Psoas muscle (tissue), 7 donors: ENCODE measurements at regions not wholly inside any gene's neighbourhood (a gene's known extent, or its start where the extent isn't known, plus 50 kb on each side); places are given as distances from the start of the nearest gene placed in this dataset.
"Not testable (repeated sequence)": the region's sequence is repeated elsewhere in the genome, so short reads cannot be mapped to it uniquely, and the experiment has no call there.

Experiments used
- ATAC-seq, 4 donors: fragments of 200-7000 bp; cut with Tn5 transposase; one replicate each; pipeline ENCODE4 v1.9.1; 2020; ENCODE audit warnings: moderate library complexity in 3 of 4, mild to moderate bottlenecking in 2 of 4
- DNase-seq, 2 donors: peaks; one replicate each; pipeline ENCODE4 v3.0.0-alpha.2; 2020
- H3K27ac ChIP-seq: fragments of 200-600 bp; one replicate; pipeline ENCODE4 v1.8.0; 2022
- H3K27me3 ChIP-seq, 3 donors: fragments of 200-600 bp in 1 of 3; one replicate each; pipeline versions ENCODE4 v1.6.1 to v1.8.0; 2013 to 2022; ENCODE audit warnings: low read length in 2 of 3, mild to moderate bottlenecking in 2 of 3, moderate library complexity in 1 of 3; ENCODE audit not compliant: insufficient read depth in 3 of 3
- H3K36me3 ChIP-seq, 2 donors: fragments of 200-600 bp in 1 of 2; one replicate each; pipeline versions ENCODE4 v1.6.1 to v1.8.0; 2013 to 2022; ENCODE audit warnings: low read depth in 1 of 2, mild to moderate bottlenecking in 1 of 2, moderate library complexity in 1 of 2; ENCODE audit not compliant: insufficient read depth in 1 of 2
- H3K4me1 ChIP-seq: fragments of 200-600 bp; one replicate; pipeline ENCODE4 v1.8.0; 2022
- H3K4me3 ChIP-seq: fragments of 200-600 bp; one replicate; pipeline ENCODE4 v1.8.0; 2022; ENCODE audit warnings: mild to moderate bottlenecking
- H3K9me3 ChIP-seq: fragments of 200-600 bp; one replicate; pipeline ENCODE4 v1.8.0; 2022
- WGBS, 3 donors: extraction: QIAGEN DNeasy Blood & Tissue Kit; methylation state at CpG; one replicate each; pipeline versions ENCODE4 v1.1.6 to v1.1.7; 2013; 5-methylcytosine and 5-hydroxymethylcytosine counted together
- intact Hi-C, 2 donors: fragments of 100-400 bp; cut with DNase I; formaldehyde crosslinking; loops; one replicate each; pipeline versions ENCODE4 v1.11.0 to v1.14.2; 2022
- TF ChIP-seq, protein P1 (sequence below): fragments of 200-600 bp; IDR thresholded peaks from one replicate; pipeline ENCODE4 v1.8.0; 2022; ENCODE audit warnings: antibody characterized with exemption
- donor health status: healthy with polysubstance abuse.
- donor health status: DM: no; HTN: no; CAD: no; lungs with moderate emphysema.
- donor health status: Bipolar disorder and iron deficiency.
- donor health status: healthy.
- donor health status: DM: yes; HTN: yes; CAD: no.
- donor health status: DM: no; HTN: no; CAD: no.
- donor health status: DM: yes; HTN: yes; CAD: no.

DNA sequence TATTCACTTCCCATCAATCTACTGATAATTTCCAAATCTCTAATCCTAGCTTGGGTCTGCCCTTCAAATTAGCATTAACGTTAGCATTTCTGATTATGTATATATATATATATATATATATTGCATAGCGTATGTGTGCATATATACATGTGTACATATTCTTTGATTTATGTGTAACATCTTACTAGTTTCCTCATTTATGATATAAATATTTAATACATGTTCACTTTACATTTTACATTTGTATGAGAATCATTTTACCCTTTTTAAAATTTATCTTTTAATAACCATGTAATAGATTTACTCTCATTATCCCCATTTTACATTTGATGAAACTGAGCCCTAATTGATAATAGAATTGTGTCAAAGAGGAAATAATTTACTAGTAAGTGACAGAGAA, 164.7 kb downstream of the ZNF648 start:
- no peaks in the 10 kb centered on the region for H3K4me1 ChIP-seq
- 81 to 92% (median 86%) methylated on average over 2 of the region's 2 CpGs for WGBS, 3 donors
- H3K36me3 ChIP-seq = no peaks in the 10 kb centered on the region
- no peak overlapping the region for H3K27ac ChIP-seq
- no peaks in the 10 kb centered on the region for H3K27me3 ChIP-seq
- intact Hi-C loops = no loop called here
- TF ChIP-seq, protein P1, sequence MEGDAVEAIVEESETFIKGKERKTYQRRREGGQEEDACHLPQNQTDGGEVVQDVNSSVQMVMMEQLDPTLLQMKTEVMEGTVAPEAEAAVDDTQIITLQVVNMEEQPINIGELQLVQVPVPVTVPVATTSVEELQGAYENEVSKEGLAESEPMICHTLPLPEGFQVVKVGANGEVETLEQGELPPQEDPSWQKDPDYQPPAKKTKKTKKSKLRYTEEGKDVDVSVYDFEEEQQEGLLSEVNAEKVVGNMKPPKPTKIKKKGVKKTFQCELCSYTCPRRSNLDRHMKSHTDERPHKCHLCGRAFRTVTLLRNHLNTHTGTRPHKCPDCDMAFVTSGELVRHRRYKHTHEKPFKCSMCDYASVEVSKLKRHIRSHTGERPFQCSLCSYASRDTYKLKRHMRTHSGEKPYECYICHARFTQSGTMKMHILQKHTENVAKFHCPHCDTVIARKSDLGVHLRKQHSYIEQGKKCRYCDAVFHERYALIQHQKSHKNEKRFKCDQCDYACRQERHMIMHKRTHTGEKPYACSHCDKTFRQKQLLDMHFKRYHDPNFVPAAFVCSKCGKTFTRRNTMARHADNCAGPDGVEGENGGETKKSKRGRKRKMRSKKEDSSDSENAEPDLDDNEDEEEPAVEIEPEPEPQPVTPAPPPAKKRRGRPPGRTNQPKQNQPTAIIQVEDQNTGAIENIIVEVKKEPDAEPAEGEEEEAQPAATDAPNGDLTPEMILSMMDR = no peak
- DNase-seq (no peak), ATAC-seq (no peak)
- H3K9me3 ChIP-seq = no peaks in the 10 kb centered on the region
- H3K4me3 ChIP-seq = no peak overlapping the region

DNA sequence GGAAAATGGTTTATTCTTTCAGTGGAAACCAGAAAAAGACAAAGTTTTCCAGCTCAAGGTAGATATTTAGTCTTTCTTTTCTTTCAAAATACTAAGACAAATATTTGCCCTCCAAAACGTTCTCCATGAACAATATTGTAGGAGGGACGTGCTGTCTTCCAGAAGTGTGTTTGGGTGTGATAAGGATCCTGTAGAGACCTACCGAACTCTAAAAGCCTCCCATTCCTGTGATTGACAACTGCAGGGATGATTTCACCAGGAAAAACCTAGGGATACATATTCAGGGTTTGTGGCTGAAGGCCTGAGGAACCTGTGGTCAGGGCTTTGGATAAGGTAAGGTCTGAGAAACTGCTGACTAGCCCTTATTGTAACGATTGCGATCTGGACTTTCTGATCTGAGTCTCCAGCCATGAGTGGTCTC, 167.1 kb downstream of the ZNF648 start:
- no peaks in the 10 kb centered on the region for H3K4me1 ChIP-seq

DNA sequence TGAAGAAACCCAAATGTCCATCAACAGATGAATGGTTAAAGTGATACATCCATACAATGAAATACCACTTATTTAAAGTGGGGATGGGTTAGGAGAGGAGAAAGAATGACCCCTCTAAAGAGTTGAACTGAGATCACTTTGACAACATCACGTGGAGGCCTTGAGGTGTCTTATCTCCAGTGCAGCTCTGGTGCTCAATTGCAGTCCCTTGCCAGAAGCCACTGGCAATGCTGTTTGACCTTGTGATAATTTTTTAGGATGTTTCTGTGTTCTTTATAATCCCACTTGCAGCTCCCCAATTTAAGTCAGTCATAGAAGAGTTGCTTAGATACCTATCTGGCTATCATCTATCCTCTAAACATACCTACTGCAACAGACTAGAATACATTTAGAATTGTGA, 167.6 kb downstream of the ZNF648 start:
- H3K36me3 ChIP-seq = no peaks in the 10 kb centered on the region
- intact Hi-C loops = no loop called here
- H3K27me3 ChIP-seq = no peaks in the 10 kb centered on the region
- no peak overlapping the region for H3K27ac ChIP-seq
- TF ChIP-seq, protein P1 = no peak
- no peak for ATAC-seq
- H3K4me3 ChIP-seq = no peak overlapping the region
- H3K4me1 ChIP-seq = no peaks in the 10 kb centered on the region
- H3K9me3 ChIP-seq = no peaks in the 10 kb centered on the region
- DNase-seq = no peak
- 43 to 50% (median 48%) methylated on average over 1 of the region's 1 CpG for WGBS, 3 donors

More for the DNA sequence above, 167.1 kb downstream of the ZNF648 start:
- no peak overlapping the region for H3K27ac ChIP-seq
- TF ChIP-seq, protein P1 = no peak
- no peaks in the 10 kb centered on the region for H3K36me3 ChIP-seq
- ATAC-seq = no peak
- WGBS, 3 donors = 72 to 84% (median 79%) methylated on average over 5 of the region's 5 CpGs
- no peak overlapping the region for H3K4me3 ChIP-seq
- DNase-seq = no peak
- no peaks in the 10 kb centered on the region for H3K27me3 ChIP-seq
- no peaks in the 10 kb centered on the region for H3K9me3 ChIP-seq
- intact Hi-C loops = no loop called here

DNA sequence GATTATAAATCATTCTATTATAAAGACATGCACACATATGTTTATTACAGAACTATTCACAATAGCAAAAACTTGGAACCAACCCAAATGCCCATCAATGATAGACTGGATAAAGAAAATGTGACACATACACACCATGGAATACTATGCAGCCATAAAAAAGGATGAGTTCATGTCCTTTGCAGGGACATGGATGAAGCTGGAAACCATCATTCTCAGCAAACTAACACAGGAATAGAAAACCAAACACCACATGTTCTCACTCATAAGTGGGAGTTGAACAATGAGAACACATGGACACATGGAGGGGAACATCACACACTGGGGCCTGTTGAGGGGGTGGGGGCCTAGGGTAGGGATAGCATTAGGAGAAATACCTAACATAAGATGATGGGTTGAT, 168.4 kb downstream of the ZNF648 start:
- H3K36me3 ChIP-seq, H3K27me3 ChIP-seq, H3K4me1 ChIP-seq, H3K4me3 ChIP-seq, DNase-seq, H3K27ac ChIP-seq, intact Hi-C loops, H3K9me3 ChIP-seq, ATAC-seq: not testable (repeated sequence)

DNA sequence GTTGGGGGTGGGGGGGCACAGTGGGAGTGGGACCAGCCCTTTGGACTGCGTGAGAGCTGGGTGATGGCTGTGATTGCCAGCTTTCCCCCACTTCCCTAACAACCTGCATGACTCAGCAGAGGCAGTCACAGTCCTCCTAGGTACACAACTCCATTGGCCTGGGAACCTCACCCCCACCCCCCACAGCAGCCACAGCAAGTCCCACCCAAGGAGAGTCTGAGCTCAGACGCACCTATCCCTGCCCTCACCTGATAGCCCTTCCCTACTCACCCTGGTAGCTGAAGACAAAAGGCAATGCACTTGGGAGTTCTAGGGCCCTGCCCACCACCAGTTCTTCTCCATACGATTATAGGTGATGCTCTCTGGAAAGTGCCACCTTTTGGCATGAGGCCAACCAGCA, 188.9 kb downstream of the ZNF648 start:
- H3K4me3 ChIP-seq = no peak overlapping the region
- no peaks in the 10 kb centered on the region for H3K4me1 ChIP-seq
- H3K36me3 ChIP-seq = no peaks in the 10 kb centered on the region
- H3K27ac ChIP-seq = no peak overlapping the region
- no peak for ATAC-seq
- peak in 1 of 2 donors; percentile 20 for DNase-seq
- TF ChIP-seq, protein P1 = no peak
- H3K9me3 ChIP-seq = peaks cover 4% of the 10 kb centered on the region
- 79 to 83% (median 81%) methylated on average over 3 of the region's 3 CpGs for WGBS, 3 donors
- intact Hi-C loops = no loop called here
- no peaks in the 10 kb centered on the region for H3K27me3 ChIP-seq
